GM18858 (cell line): ENCODE measurements at regions not wholly inside any gene's neighbourhood (a gene's known extent, or its start where the extent isn't known, plus 50 kb on each side); places are given as distances from the start of the nearest gene placed in this dataset.

Source experiments
- ATAC-seq: cut with Tn5 transposase; IDR thresholded peaks from one replicate; pipeline ENCODE4 v1.9.1; 2021; ENCODE audit not compliant: unreplicated experiment

DNA sequence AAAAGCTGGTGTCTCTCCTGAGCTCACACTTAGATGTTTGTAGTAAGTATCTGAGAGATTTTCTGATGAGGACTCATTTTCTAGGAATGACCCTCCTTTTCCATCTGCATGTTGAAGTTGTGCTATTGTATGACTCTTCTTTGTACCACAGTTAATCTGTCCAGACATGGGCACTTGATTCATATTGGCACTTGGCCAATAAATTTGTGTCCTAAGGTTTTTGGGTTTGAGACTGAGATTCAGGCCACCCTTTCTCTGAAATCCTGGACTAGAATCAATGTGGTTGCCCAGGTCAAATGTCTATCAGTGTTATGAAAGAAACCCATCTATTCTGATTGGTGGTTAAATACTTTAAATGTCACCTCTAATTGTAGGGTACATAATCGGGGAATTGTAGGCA lies 869.0 kb downstream of the SH3BGRL start:
- ATAC-seq = no peak

GRCh38 chrX:82081027-82081426 lies 879.1 kb downstream of the SH3BGRL start:
- ATAC-seq = no peak

GRCh38 chrX:82087699-82088098 lies 885.8 kb downstream of the SH3BGRL start:
- no peak for ATAC-seq

- peak; percentile 52 for ATAC-seq
Observed at GRCh38 chrX:82092307-82092706, 890.4 kb downstream of the SH3BGRL start.

DNA sequence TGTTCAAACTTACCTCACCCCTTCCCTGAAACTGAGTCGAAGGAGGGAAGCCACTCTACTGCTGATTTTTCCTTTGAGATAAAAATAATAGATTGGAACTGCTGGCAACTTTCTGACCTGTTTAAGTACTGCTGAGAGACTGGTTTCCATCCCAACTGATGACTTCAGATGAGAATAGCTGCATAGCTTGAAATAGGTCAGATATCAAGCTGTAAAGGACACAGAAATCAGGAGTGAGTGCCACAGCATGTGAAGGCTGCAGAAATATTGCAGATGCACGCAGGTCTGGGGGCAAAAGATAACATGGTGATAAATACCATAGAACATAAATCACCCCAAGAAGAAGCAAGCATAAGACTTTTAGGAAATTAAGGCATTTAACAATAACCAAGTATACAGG lies 923.2 kb downstream of the SH3BGRL start:
- ATAC-seq = no peak

- peak; percentile 96 for ATAC-seq
Observed at GRCh38 chrX:82127228-82128123, 925.6 kb downstream of the SH3BGRL start.

DNA sequence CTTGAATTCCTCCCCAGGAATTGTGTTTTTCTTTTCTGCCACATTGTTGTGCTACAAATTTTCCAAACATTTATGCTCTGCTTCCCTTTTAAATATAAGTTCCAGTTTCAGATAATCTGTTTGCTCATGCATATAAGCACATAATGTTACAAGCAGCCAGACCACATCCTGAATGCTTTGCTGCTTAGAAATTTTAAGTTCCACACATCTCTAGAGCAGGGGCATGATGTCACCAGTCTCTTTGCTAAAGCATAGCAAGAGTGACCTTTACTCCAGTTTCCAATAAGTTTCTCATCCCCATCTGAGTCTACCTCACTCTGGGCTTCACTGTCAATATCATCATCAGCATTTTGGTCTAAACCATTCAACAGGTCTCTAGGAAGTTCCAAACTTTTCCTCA lies 932.5 kb downstream of the SH3BGRL start:
- no peak for ATAC-seq

DNA sequence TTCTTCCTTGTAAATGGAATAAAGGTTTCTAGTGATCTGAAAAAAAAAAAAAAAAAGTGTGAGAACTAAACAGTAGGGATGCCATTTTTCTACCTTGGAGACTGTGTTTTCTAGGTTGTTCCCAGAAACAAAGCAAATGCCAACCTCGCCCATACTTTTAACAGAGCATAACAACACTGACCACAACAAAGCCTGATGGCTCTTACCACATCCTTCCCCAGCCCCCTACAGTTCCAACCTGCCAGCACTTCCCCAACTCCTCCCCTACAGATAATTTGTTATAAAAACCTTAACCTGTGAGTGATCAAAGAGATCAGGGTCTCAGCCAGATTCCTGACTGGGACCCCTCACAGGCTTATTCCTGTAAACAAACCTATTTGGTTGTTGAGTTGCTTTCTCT lies 940.0 kb downstream of the SH3BGRL start:
- ATAC-seq = no peak

DNA sequence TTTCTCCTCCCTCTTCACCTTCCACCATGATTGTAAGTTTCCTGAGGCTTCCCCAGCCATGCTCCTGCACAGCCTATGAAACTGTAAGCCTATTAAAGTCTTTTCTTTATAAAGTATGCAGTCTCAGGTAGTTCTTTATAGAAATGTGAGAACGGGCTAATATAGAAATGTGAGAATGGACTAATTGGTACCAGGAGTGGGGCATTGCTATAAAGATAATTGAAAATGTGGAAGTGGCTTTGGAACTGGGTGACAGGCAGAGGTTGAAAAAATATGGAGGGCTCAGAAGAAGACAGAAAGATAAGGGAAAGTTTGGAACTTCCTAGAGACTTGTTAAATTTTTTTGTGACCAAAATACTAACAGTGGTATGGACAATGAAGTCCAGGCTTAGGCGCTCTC lies 959.3 kb downstream of the SH3BGRL start:
- ATAC-seq = no peak

- no peak for ATAC-seq
Observed at GRCh38 chrX:82163701-82164100, 961.8 kb downstream of the SH3BGRL start.

GRCh38 chrX:82196866-82197265 lies 995.0 kb downstream of the SH3BGRL start:
- ATAC-seq = no peak

GRCh38 chrX:82208975-82209374 lies 1007.1 kb downstream of the SH3BGRL start:
- no peak for ATAC-seq

GRCh38 chrX:82218361-82218760 lies 1016.5 kb downstream of the SH3BGRL start:
- peak; percentile 98 for ATAC-seq

DNA sequence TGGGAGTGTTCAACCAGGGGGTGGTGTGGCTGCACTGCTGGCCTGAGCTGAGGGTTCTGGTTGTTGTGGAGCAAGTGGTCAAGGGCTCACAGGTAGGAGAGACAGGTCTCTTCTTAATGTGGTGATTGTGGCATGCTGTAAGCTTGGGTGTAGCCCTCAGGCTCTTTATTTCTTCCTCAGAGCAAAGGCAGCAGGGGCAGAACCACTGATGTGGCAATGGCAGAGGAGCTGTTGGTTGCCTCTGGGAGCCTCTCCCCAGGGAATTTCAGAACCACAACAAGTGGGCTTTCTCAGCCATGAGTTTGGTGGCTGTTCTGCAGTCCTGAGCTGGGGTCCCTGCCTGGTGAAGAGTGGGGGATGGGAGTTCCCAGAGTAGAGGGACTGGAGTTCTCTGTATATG lies 1017.2 kb downstream of the SH3BGRL start:
- ATAC-seq = no peak

DNA sequence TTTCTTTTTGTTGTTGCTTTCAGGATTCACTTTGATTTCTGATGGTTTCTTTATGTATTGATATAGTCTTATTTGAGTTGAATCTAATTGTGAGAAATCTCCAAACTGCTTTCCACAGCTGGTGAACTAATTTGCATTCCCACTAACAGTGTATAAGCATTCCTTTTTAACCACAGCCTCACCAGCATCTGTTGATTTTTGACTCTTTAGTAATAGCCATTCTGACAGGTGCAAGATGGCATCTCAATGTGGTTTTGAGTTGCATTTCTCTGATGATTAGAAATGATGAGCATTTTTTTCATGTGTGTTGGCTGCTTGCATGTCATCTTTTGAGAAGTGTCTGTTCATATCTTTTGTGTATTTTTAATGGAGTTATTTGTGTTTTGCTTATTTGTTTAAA lies 1023.1 kb downstream of the SH3BGRL start:
- ATAC-seq = no peak

GRCh38 chrX:82230013-82230412 lies 1028.1 kb downstream of the SH3BGRL start:
- ATAC-seq = no peak

GRCh38 chrX:82232679-82233078 lies 1030.8 kb downstream of the SH3BGRL start:
- no peak for ATAC-seq

DNA sequence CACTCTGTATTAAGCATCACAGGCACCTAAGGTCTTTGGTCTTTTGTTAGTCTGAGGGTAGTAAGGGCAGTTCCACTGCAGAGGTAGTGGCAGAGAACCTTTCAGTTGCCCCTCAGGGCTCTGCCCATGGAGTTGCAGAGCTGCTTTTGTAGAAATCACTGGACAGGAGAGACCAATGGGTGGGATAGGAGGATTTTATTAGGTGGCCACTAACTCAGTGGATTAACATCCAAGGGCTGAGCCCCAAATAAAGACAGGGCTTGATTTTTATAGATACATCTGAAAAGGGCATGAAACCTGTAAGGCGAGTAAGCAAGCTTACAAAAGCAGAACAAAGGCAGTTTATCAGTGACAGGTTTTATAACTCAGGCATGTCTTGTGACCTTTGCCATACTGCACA lies 1035.4 kb downstream of the SH3BGRL start:
- no peak for ATAC-seq
